GM23338 (cell line): ENCODE measurements at regions not wholly inside any gene's neighbourhood (a gene's known extent, or its start where the extent isn't known, plus 50 kb on each side); places are given as distances from the start of the nearest gene placed in this dataset.

ENCODE experiments used
- ATAC-seq: fragments of 200-7000 bp; cut with Tn5 transposase; 3 replicates; pipeline ENCODE4 v1.9.1; 2020
- DNase-seq: peaks from one replicate; pipeline ENCODE4 v3.0.0-alpha.2; 2015; ENCODE audit warnings: low spot score
- H2AFZ ChIP-seq: fragments of 200-600 bp; sonication (generic); 2 replicates; pipeline ENCODE4 v1.8.0; 2016; ENCODE audit warnings: antibody characterized with exemption, mild to moderate bottlenecking, moderate library complexity
- H3F3A ChIP-seq: fragments of 200-600 bp; sonication (generic); replicated peaks from 2 replicates; pipeline ENCODE4 v1.8.0; 2017; ENCODE audit warnings: antibody characterized with exemption, mixed run types, low read depth
- H3K27ac ChIP-seq: fragments of 200-600 bp; sonication (generic); 2 replicates; pipeline ENCODE4 v1.6.1; 2016; ENCODE audit warnings: low read depth
- H3K27me3 ChIP-seq: fragments of 200-600 bp; sonication (generic); 2 replicates; pipeline ENCODE4 v1.8.0; 2016; ENCODE audit warnings: mild to moderate bottlenecking, mixed run types, moderate library complexity; ENCODE audit not compliant: insufficient read depth
- H3K36me3 ChIP-seq: fragments of 200-600 bp; sonication (generic); 2 replicates; pipeline ENCODE4 v1.8.0; 2016; ENCODE audit warnings: mild to moderate bottlenecking; ENCODE audit not compliant: insufficient read depth
- H3K4me1 ChIP-seq: fragments of 200-600 bp; sonication (generic); 2 replicates; pipeline ENCODE4 v1.8.0; 2016; ENCODE audit warnings: mild to moderate bottlenecking, moderate library complexity; ENCODE audit not compliant: insufficient read depth
- H3K4me2 ChIP-seq: fragments of 200-600 bp; sonication (generic); 2 replicates; pipeline ENCODE4 v1.7.1; 2017; ENCODE audit warnings: mixed run types
- H3K4me3 ChIP-seq: fragments of 200-600 bp; sonication (generic); 2 replicates; pipeline ENCODE4 v1.6.1; 2016; ENCODE audit warnings: mixed run types
- H3K79me2 ChIP-seq: fragments of 200-600 bp; sonication (generic); replicated peaks from 2 replicates; pipeline ENCODE4 v1.8.0; 2017; ENCODE audit warnings: mild to moderate bottlenecking; ENCODE audit not compliant: insufficient read depth
- H3K9me2 ChIP-seq: fragments of 200-600 bp; sonication (generic); 2 replicates; pipeline ENCODE4 v1.8.0; 2017; ENCODE audit not compliant: insufficient read depth
- H4K20me1 ChIP-seq: fragments of 200-600 bp; sonication (generic); replicated peaks from 2 replicates; pipeline ENCODE4 v1.8.0; 2017; ENCODE audit warnings: mild to moderate bottlenecking; ENCODE audit not compliant: insufficient read depth
- H3K27ac Mint-ChIP-seq: 2 replicates; pipeline ENCODE4 v1.8.0; 2020; ENCODE audit warnings: inconsistent platforms, mild to moderate bottlenecking, moderate library complexity, mixed read lengths
- H3K27me3 Mint-ChIP-seq: 3 replicates; pipeline ENCODE4 v1.8.0; 2022; ENCODE audit warnings: low read depth, mild to moderate bottlenecking, moderate library complexity, mixed read lengths, inconsistent platforms; ENCODE audit not compliant: insufficient read depth, poor library complexity
- H3K36me3 Mint-ChIP-seq: 3 replicates; pipeline ENCODE4 v1.8.0; 2021; ENCODE audit warnings: low read depth, mild to moderate bottlenecking, inconsistent platforms, moderate library complexity, mixed read lengths
- H3K4me1 Mint-ChIP-seq: 3 replicates; pipeline ENCODE4 v1.8.0; 2020; ENCODE audit warnings: mild to moderate bottlenecking, inconsistent platforms, mixed read lengths
- H3K4me3 Mint-ChIP-seq: 3 replicates; pipeline ENCODE4 v1.8.0; 2021; ENCODE audit warnings: moderate library complexity, mild to moderate bottlenecking, inconsistent platforms, mixed read lengths
- H3K9me3 Mint-ChIP-seq: 3 replicates; pipeline ENCODE4 v1.8.0; 2020; ENCODE audit warnings: moderate library complexity, mild to moderate bottlenecking, inconsistent platforms, mixed read lengths
- CREB1 ChIP-seq: fragments of 250-450 bp; sonication (Bioruptor Pico); IDR thresholded peaks from 2 replicates; pipeline ENCODE4 v1.5.0; 2020; ENCODE audit warnings: low read depth, mild to moderate bottlenecking, moderate library complexity
- EZH2 ChIP-seq: fragments of 200-600 bp; sonication (generic); IDR thresholded peaks from one replicate; pipeline ENCODE4 v1.8.0; 2017; ENCODE audit warnings: antibody characterized with exemption, mild to moderate bottlenecking, low read depth; ENCODE audit not compliant: unreplicated experiment
- EZH2phosphoT487 ChIP-seq: fragments of 200-600 bp; sonication (generic); IDR thresholded peaks from one replicate; pipeline ENCODE4 v1.8.1; 2018; ENCODE audit warnings: antibody characterized with exemption; ENCODE audit not compliant: unreplicated experiment
- JUNB ChIP-seq: IDR thresholded peaks from one replicate; pipeline ENCODE4 v1.6.1; 2016; ENCODE audit warnings: antibody characterized with exemption; ENCODE audit not compliant: unreplicated experiment
- NANOG ChIP-seq: IDR thresholded peaks from 2 replicates; pipeline ENCODE4 v1.6.1; 2016; ENCODE audit warnings: antibody characterized with exemption, borderline replicate concordance
- POLR2AphosphoS5 ChIP-seq: IDR thresholded peaks from 2 replicates; pipeline ENCODE4 v1.6.1; 2016; ENCODE audit warnings: antibody characterized with exemption, low read depth
- STAT1 ChIP-seq: IDR thresholded peaks from one replicate; pipeline ENCODE4 v1.6.1; 2016; ENCODE audit warnings: antibody characterized with exemption; ENCODE audit not compliant: unreplicated experiment
- ZNF114 ChIP-seq: fragments of 250-450 bp; sonication (Bioruptor Pico); IDR thresholded peaks from 2 replicates; pipeline ENCODE4 v1.5.0; 2020; ENCODE audit warnings: mild to moderate bottlenecking, moderate library complexity
- ZNF331 ChIP-seq: fragments of 250-450 bp; sonication (Bioruptor Pico); IDR thresholded peaks from 2 replicates; pipeline ENCODE4 v1.5.0; 2020; ENCODE audit warnings: low read depth, mild to moderate bottlenecking, moderate library complexity
- TF ChIP-seq, protein P1 (sequence below), 2 experiments: fragments of 200-600 bp in 1 of 2; sonication (generic) in 1 of 2; conservative IDR thresholded peaks; 2 replicates each; pipeline versions ENCODE4 v1.5.1 to v1.6.1; 2016 to 2017; ENCODE audit warnings: antibody characterized with exemption in 2 of 2, low read depth in 2 of 2, mild to moderate bottlenecking in 2 of 2, moderate library complexity in 1 of 2
- TF ChIP-seq, protein P2 (sequence below): fragments of 250-450 bp; sonication (Bioruptor Pico); IDR thresholded peaks from 2 replicates; pipeline ENCODE4 v1.5.0; 2020; ENCODE audit warnings: mild to moderate bottlenecking, moderate library complexity

DNA sequence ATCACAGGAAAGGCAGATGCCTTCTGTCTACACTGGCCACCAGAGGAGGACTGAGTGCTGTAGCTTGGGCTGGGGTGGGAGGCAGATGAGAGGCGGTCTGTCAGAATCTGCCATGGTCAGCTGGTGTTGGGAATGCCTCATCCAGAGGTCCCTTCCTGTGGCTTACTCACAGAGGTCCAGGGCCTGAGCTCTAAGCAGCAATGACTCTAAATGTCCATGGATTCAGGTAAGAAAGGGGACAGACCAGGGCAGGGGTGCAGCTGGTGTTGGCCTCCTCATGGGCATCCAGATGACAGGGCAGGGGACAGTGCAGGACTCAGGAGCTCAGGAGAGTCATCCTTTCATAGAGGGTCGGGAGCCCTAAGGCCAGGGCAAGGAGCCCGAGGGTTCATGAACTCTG lies 165.0 kb downstream of the ICE1 start:
- Mint-ChIP-seq H3K27ac (no peak overlapping the region), H3K36me3 (no peaks in the 10 kb centered on the region; the same call in 2 of the 3 replicates), H3K27me3 (no peaks in the 10 kb centered on the region), H3K4me1 (peaks cover 3% of the 10 kb centered on the region; the same call in 1 of the 3 replicates), H3K4me3 (no peak overlapping the region), H3K9me3 (no peaks in the 10 kb centered on the region)
- H4K20me1 ChIP-seq: no peaks in the 10 kb centered on the region
- H2AFZ ChIP-seq: no peak overlapping the region
- no peak for ATAC-seq
- no peaks in the 10 kb centered on the region for H3K27me3 ChIP-seq
- no peaks in the 10 kb centered on the region for H3K79me2 ChIP-seq
- H3K4me2 ChIP-seq: no peak overlapping the region
- TF ChIP-seq, protein P1, sequence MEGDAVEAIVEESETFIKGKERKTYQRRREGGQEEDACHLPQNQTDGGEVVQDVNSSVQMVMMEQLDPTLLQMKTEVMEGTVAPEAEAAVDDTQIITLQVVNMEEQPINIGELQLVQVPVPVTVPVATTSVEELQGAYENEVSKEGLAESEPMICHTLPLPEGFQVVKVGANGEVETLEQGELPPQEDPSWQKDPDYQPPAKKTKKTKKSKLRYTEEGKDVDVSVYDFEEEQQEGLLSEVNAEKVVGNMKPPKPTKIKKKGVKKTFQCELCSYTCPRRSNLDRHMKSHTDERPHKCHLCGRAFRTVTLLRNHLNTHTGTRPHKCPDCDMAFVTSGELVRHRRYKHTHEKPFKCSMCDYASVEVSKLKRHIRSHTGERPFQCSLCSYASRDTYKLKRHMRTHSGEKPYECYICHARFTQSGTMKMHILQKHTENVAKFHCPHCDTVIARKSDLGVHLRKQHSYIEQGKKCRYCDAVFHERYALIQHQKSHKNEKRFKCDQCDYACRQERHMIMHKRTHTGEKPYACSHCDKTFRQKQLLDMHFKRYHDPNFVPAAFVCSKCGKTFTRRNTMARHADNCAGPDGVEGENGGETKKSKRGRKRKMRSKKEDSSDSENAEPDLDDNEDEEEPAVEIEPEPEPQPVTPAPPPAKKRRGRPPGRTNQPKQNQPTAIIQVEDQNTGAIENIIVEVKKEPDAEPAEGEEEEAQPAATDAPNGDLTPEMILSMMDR (conservative IDR thresholded peaks at IDR 0.05; ENCODE audit: low read depth in 2 of 2): no peak
- no peak for TF ChIP-seq STAT1
- TF ChIP-seq, protein P2, sequence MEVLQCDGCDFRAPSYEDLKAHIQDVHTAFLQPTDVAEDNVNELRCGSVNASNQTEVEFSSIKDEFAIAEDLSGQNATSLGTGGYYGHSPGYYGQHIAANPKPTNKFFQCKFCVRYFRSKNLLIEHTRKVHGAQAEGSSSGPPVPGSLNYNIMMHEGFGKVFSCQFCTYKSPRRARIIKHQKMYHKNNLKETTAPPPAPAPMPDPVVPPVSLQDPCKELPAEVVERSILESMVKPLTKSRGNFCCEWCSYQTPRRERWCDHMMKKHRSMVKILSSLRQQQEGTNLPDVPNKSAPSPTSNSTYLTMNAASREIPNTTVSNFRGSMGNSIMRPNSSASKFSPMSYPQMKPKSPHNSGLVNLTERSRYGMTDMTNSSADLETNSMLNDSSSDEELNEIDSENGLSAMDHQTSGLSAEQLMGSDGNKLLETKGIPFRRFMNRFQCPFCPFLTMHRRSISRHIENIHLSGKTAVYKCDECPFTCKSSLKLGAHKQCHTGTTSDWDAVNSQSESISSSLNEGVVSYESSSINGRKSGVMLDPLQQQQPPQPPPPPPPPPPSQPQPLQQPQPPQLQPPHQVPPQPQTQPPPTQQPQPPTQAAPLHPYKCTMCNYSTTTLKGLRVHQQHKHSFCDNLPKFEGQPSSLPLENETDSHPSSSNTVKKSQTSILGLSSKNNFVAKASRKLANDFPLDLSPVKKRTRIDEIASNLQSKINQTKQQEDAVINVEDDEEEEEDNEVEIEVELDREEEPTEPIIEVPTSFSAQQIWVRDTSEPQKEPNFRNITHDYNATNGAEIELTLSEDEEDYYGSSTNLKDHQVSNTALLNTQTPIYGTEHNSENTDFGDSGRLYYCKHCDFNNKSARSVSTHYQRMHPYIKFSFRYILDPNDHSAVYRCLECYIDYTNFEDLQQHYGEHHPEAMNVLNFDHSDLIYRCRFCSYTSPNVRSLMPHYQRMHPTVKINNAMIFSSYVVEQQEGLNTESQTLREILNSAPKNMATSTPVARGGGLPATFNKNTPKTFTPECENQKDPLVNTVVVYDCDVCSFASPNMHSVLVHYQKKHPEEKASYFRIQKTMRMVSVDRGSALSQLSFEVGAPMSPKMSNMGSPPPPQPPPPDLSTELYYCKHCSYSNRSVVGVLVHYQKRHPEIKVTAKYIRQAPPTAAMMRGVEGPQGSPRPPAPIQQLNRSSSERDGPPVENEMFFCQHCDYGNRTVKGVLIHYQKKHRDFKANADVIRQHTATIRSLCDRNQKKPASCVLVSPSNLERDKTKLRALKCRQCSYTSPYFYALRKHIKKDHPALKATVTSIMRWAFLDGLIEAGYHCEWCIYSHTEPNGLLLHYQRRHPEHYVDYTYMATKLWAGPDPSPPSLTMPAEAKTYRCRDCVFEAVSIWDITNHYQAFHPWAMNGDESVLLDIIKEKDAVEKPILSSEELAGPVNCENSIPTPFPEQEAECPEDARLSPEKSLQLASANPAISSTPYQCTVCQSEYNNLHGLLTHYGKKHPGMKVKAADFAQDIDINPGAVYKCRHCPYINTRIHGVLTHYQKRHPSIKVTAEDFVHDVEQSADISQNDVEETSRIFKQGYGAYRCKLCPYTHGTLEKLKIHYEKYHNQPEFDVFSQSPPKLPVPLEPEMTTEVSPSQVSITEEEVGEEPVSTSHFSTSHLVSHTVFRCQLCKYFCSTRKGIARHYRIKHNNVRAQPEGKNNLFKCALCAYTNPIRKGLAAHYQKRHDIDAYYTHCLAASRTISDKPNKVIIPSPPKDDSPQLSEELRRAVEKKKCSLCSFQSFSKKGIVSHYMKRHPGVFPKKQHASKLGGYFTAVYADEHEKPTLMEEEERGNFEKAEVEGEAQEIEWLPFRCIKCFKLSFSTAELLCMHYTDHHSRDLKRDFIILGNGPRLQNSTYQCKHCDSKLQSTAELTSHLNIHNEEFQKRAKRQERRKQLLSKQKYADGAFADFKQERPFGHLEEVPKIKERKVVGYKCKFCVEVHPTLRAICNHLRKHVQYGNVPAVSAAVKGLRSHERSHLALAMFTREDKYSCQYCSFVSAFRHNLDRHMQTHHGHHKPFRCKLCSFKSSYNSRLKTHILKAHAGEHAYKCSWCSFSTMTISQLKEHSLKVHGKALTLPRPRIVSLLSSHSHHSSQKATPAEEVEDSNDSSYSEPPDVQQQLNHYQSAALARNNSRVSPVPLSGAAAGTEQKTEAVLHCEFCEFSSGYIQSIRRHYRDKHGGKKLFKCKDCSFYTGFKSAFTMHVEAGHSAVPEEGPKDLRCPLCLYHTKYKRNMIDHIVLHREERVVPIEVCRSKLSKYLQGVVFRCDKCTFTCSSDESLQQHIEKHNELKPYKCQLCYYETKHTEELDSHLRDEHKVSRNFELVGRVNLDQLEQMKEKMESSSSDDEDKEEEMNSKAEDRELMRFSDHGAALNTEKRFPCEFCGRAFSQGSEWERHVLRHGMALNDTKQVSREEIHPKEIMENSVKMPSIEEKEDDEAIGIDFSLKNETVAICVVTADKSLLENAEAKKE: no peak
- H3K27ac ChIP-seq: no peak overlapping the region
- H3K9me2 ChIP-seq: peaks cover 8% of the 10 kb centered on the region
- no peak overlapping the region for H3K4me3 ChIP-seq
- no peak for DNase-seq
- H3F3A ChIP-seq: no peaks in the 10 kb centered on the region
- H3K4me1 ChIP-seq: peaks cover 2% of the 10 kb centered on the region; the same call in 1 of the 2 replicates
- H3K36me3 ChIP-seq: peaks cover 5% of the 10 kb centered on the region; the same call in 1 of the 2 replicates

DNA sequence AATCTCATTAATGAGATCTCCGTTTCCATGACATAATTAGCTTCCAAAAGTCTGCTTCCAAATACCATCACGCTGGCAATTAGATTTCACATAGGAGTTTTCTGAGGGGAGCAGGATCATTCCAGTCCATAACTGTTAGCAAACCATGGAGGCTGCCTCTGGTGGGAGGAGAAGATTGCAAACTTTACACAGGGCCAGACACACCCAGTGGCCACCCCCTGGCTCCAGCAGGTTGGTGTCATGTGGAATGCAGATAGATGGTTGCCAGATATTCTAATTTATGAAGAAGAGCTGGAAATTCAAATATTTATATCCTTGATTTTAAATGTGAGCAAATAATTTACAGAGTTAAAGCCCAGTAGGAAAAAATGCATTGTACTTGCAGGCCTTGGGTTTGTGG lies 164.2 kb downstream of the ICE1 start:
- Mint-ChIP-seq H3K36me3 (no peaks in the 10 kb centered on the region; the same call in 2 of the 3 replicates), H3K27me3 (no peaks in the 10 kb centered on the region), H3K27ac (no peak overlapping the region), H3K9me3 (no peaks in the 10 kb centered on the region), H3K4me1 (peaks cover 3% of the 10 kb centered on the region; the same call in 1 of the 3 replicates), H3K4me3 (no peak overlapping the region)
- ATAC-seq (no peak), DNase-seq (no peak)
- no peaks in the 10 kb centered on the region for H3F3A ChIP-seq
- no peaks in the 10 kb centered on the region for H3K79me2 ChIP-seq
- no peak overlapping the region for H2AFZ ChIP-seq
- H3K4me1 ChIP-seq: peaks cover 7% of the 10 kb centered on the region; the same call in 1 of the 2 replicates
- H3K4me3 ChIP-seq: no peak overlapping the region
- H3K36me3 ChIP-seq: peaks cover 5% of the 10 kb centered on the region; the same call in 1 of the 2 replicates
- H3K27me3 ChIP-seq: no peaks in the 10 kb centered on the region
- H4K20me1 ChIP-seq: no peaks in the 10 kb centered on the region
- H3K9me2 ChIP-seq: peaks cover 8% of the 10 kb centered on the region
- no peak overlapping the region for H3K27ac ChIP-seq
- H3K4me2 ChIP-seq: no peak overlapping the region
- no peak for TF ChIP-seq EZH2
- TF ChIP-seq NANOG: no peak
- TF ChIP-seq CREB1: no peak
- no peak for TF ChIP-seq ZNF114 (CRISPR knock-in tag)
- TF ChIP-seq POLR2AphosphoS5: no peak
- TF ChIP-seq, protein P1 (conservative IDR thresholded peaks at IDR 0.05; ENCODE audit: low read depth in 2 of 2): no peak
- TF ChIP-seq JUNB: no peak
- no peak for TF ChIP-seq EZH2phosphoT487
- TF ChIP-seq ZNF331 (CRISPR knock-in tag): no peak
